HG03025 (cell line): ENCODE measurements at regions not wholly inside any gene's neighbourhood (a gene's known extent, or its start where the extent isn't known, plus 50 kb on each side); places are given as distances from the start of the nearest gene placed in this dataset.

ENCODE experiments used
- ATAC-seq: cut with Tn5 transposase; IDR thresholded peaks from one replicate; pipeline ENCODE4 v1.9.1; 2021; ENCODE audit warnings: mild to moderate bottlenecking, moderate library complexity; ENCODE audit not compliant: unreplicated experiment, low FRiP score

DNA sequence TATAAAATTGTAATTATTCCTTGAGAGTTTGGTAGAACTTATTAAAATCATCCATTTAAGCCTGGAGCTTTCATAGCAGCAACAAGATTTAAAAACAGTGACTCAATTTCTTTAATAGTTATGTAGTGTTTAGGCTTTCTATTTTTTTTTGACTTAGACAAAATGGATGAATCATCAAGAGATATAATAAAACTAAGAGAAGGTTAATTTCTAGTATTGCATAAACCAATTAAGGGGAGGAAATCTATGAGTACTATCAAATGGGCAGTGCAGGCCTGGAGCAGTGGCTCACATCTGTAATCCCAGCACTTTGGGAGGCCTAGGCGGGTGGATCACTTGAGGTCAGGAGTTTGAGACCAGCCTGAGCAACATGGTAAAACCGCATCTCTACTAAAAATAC is 416.3 kb upstream of the USP24 start:
- no peak for ATAC-seq

DNA sequence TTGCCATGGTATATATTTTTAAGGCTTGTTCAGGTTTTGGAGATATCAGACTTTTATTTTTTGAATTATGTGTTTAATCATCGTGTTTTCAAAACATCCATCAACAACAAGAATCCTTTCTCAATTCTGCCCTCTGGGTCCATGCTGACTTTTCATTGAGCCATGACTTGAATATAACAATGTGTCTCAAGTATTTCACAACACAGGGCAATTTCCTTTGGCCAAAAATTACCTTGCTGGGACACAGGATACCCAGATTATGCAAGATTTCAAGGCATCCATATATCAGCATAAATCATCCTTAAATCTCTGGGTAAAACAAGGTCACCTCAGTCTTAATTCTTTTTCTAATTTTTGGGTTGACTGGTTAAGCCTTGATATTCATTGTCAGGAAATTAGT is 411.2 kb upstream of the USP24 start:
- ATAC-seq: no peak

DNA sequence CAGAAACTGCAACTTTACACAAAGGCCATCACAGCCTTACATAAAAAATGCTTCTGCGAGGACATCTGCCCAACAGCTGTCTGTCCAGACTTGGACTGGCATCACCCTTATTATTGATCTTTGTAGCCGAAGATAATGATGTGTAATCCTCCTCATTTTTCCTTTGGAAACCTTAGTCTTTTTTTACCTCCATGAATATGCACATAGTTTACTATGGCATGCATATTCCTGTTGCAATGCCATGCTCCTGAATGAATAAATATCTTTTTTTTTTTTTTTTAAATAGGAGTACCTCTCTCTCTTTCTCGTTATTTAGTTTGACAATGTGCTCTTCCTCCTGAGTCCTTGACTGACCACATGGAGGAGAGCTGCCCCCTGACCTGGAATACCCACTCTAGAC is 409.6 kb upstream of the USP24 start:
- ATAC-seq: no peak

DNA sequence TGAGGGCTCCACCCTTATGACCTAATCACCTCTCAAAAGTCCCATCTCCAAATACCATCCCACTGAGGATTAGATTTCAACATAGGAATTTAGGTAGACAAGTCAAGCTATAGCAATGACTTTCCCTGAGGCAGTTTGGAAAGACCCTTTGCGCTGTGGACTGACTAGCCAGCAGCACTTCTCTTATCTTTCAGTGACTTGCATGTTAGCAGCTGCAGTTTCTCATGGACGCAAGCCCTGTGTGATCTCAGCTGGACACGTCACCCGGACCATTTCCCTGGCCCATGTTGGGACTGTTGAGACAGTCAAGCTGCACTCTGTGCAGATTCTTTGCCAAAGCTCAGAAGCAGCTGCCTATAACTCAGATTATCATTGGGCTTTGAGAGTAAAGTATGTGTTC is 408.1 kb upstream of the USP24 start:
- ATAC-seq: no peak

DNA sequence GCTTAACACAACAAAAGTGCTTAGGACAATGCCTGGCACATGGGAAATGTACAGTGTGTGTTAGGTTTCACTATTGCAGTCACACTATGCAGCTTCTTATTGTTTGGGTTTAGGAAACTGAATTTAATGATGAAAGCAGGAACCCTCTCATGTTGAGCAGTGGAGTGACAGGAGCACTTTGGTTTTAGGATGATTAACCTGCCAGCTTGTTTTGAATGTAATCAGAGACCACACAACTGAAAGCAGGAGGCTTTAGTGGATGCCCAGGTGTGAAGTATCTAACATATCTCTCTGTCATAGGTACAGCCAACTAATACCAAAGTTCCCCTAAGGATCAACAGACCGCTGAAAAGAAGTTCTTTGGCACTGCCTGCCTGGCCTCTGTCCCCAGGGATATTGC is 406.9 kb upstream of the USP24 start:
- no peak for ATAC-seq

DNA sequence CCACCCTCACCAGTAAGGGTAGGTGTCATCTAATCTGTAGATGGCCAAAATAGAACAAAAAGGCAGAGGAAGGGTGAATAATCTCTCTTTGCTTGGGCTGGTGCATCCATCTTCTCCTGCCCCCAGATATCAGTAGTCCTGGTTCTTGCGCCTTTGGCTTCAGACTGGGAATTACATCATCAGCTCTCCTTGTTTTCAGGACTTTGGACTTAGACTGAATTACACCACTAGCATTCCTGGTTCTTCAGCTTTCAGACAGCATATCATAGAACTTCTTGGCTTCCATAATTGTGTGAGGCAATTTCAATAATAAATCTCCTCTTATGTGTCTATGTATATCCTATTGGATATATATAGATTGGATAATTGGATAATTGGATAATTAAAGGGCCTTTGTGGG is 403.0 kb upstream of the USP24 start:
- ATAC-seq: no peak

DNA sequence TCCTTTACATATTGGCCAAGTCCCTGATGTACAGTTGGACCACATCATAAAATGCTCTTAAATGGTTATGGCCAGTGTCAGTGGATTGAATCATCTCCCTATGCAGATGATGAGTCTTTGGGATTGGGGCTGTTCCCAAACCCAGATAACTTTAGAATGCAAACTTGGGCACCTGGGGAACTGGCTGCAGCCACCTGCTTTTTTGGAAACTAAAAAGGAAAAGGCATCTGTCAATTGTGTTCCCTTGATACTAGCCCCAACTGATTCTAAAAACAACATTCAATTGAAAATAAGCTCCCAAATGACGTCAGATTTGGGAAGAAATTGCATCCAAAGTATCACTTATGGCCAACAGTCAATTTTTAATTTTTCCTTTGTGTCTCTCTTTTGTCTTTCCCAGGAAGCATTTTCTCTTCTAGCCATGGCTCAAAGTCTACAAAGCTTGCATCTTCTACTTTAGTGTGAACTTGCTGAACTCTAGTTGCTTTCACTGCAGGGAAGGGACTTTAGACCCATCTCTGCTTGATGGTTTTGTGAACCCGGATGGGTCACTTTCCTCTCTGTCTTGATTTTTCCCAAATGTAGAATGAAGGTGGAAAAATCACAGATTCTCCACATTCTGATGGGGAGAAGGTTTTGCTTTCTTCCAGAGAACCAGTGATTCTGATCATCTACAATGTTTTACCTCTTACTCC is 402.3 kb upstream of the USP24 start:
- no peak for ATAC-seq

DNA sequence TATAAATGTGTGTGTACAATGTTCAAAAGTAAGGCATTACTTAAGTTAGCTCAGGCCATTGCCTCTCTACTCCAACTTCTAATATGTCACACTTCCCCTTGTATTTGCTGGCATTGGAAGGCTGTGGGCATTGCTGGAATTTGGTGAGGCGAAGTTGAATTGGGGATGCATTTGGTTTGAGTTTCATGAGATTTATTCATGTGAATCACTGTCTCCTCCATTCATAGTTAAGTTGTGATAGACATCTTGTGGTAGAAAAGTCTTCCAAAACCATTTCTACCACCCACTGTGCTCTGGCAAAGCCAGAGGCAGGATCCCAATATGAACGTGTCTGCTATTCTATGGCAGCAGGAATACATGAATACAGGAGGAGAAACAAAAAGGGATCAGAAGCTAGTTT is 397.8 kb upstream of the USP24 start:
- ATAC-seq: no peak

DNA sequence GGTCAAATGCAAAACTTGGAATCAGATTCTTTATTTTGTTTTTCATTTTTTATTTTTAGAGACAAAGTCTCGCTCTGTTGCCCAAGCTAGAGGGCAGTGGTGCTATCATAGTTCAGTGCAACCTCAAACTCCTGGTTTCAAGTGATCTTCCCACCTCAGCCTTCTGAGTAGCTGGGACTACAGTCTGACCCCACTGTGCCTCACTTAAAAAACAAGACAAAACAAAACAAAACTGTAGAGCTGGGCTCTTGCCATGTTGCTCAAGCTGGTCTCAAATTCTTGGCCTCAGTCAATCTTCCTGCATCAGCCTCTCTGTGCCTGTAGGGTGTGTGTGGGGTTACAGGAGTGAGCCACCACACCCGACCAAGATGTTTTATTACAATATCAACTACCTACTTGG is 396.0 kb upstream of the USP24 start:
- ATAC-seq: no peak

DNA sequence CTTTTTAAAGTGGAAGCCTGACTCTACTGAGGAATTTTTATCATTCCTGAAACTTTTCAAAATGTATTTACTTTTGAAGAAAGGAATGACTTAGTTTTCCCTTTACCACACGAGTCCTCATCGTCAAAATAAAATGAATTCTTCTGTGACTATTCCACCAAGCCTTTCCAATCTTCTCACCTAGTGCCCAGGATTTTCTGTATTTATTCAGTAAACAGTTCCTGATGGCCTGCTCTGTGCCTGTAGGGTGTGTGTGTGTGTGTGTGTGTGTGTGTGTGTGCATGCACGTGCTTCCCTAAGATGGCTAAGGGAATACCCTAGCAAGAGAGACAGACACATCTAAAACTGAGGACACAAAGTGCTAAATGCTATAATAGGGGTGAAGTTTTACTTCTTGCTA is 395.0 kb upstream of the USP24 start:
- no peak for ATAC-seq

DNA sequence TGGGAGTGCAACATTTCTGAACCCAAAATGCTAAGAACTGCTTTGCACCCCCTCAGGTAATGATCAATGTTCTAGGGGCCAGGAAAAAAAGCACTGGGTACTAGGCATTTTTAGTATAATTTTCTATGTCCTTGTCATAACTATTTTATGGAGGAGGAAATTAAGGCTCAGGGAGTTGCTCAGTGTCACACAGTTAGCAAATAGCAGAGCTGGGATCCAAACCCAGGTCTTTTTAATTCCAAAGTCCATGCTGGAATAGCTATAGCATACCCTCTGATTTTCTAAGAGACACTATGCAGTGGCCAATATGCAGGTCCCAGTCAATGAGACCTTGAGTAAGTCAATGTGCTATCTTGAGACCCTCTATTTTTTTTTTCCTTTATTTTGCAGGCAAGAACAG is 394.5 kb upstream of the USP24 start:
- no peak for ATAC-seq

DNA sequence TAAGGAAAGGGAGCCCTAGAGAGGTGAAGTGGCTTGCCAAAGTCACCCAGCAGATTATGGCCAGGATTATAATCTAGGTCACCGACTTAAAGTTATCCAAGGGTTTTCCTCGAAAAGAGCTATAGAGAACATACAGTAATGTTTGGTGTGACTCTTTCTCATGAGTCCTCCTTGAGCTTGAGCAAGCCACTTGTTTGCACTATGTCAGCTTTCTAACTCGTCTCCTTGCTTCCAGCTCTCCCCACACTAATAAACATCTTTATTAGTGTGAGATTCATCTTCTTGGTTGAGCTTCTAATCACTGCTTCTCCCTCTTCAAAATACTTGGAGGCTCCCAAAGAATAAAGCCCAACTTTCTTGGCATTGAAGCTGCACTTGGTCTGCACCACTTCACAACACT is 390.0 kb upstream of the USP24 start:
- ATAC-seq: no peak

DNA sequence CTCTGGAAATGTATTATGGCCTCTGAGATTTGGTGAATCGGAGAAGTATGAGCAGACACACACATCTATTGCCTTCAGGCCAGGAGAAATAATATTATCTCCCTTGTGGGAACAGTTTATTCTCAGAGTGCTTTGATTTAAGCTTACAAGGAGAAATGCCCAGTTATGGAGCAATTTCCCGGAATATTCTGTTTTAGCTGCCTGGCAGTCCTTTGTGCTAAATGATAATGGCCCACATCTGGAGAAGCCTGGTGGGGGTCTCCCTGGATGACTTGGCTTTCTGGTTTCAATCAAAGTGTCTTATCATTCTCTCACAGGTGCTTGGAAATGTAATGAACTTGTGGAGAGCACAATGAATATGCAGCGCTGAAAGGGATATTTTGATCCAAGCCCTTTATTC is 389.6 kb upstream of the USP24 start:
- no peak for ATAC-seq

DNA sequence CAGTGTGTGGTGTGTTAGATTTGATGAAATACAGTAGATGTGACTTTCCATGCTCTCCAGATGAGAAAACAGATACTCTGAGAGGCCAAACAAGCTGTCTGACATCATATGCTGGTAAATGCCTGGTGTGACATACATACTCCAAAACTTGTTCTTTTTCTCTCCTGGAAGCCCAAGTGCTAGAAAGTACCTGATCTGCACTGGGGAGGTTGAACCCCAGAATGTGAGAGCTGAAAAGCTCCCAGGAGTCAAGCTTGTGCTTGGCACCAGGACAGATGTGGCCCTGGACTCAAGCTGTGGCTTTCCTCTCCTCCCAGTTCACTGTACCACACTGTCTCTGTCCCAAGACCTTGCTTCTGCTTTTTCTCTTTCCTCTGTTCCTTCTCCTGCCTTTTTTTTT is 389.0 kb upstream of the USP24 start:
- no peak for ATAC-seq

DNA sequence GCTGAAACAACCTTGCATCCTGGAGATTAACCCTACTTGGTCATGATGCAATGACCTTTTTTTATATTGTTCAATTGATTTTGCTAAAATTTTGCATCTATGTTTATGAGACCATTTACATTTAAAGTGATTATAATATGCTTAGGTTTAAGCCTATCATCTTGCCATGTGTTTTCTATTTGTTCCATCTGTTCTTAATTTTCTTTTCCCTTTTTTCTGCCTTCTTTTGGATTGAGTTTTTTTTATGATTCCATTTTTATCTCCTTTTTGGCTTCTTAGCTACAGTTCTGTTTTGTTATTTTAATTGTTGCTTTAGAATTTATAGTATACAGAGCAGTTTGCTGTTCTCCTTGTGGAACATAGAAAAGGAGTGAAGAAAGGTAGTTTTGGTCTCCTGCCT is 385.1 kb upstream of the USP24 start:
- ATAC-seq: no peak

DNA sequence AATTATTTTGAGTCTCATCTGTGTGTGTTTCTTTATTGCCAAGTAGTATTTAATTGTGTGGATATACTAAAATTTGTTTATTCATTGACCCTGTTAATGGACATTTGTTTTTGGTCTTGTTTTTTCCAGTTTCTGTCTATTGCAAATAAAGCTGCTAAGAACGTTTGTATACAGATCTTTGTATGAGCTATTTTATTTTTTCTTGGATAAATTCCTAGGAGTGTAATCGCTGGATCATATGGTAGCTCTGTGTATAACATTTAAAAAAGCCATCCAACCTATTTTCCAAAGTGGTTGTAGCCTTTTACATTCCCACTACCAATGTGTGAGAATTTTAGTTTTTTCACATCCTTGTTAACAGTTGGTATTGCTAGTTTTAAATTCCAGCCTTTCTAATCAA is 382.7 kb upstream of the USP24 start:
- ATAC-seq: no peak

DNA sequence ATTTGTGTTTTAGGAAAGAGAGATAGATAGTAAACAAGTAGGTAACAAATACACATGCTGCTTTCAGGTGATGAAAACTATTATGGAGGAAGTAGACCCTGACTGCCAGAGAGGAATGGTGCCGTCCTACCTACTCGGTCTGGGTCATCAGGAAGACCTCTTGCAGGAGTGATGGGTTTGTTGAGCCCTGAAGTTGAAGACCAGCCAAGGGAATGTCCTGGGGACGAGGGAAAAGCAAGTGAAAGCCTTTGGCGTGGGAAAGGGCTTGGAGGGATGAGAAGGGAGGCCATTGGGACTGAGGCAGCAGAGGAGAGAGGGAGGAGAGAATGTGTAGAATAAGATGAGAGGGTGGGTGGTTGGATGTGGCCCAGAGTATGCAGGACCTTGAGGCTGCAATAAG is 379.5 kb upstream of the USP24 start:
- ATAC-seq: no peak

DNA sequence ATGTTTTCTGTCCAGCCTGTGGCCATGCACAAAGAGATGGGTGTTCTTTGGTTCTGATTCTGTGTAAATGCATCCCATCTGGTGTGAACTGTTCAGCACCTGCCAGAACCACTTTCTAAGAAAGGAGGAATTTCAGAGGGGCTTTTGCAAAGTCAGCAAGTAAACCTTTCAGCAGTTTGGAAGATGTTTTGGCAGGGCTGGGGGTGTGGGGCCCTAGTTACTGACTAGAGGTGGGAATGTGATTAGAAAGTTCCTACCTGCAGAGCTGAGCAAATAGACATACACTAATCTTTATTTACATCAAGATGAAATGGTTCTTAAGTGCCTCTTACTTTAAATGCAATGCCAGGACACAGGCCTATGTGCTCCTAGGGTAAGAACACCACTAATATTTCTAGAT is 378.1 kb upstream of the USP24 start:
- no peak for ATAC-seq

DNA sequence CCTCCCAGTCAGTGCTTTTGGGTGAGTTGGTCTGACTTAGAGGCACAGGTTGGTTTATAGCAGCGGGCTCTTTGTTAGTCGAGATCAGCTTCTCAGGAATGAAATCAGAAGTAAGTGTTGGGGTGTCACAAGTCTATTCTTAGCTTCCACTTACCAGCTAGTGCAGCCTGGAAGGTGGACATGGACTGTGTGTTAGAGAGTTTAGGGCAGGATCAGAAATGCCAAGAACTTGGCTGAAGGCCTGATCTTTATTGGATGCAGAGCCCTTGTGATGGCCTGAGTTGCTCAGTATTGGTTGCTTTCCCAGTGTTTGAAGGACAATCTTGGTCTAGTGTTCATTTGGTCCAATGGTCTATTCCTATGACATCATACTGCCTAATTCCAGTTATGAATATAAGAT is 377.0 kb upstream of the USP24 start:
- no peak for ATAC-seq

DNA sequence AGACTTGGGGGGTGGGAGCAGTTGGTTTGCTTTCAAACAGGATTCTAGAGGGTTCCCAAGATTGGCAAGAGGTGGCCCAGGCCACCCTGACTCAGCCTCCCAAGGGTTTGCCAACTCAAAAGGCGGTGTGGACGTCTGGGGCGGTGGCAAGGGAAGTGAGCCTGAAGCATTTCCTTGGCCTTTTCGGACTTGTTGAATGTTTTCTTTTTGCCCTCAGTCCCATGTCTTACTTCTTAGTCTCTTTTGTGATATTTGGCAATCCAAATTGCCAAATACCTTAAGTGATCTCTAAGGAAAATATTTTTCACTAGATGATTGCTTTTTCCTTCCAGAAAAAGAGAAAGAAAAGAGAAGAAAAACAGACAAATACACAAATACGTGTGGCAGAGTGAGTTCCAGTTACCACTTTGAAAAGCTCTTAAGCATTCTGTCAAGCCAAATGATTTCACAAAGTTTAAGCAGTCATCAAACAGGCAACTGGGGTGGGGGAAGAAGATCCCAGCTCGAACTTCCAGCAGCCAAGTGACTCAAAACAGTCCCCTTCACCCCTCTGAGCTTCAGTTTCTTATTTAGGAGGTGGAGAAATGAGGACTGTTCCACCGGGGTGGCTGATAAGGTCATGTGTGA is 374.6 kb upstream of the USP24 start:
- ATAC-seq: no peak

DNA sequence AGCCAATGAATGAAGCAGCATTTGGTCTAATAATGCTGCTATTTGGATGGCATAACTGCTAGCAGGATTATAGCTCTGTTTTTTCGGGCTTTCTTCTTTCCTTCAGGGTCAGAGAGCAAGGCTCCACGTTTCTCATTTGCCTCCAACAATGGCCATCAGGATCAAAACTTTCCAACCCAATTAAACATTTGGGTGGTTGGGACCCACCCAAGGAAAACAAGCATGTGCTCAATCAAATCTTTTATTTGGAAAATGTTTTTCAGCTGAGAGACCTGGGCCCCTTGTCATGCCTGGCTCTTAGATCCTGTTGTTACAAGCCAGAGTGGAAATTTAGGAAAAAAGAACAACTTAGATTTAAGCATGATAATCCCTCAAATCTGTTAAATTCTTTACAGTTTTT is 373.1 kb upstream of the USP24 start:
- no peak for ATAC-seq

DNA sequence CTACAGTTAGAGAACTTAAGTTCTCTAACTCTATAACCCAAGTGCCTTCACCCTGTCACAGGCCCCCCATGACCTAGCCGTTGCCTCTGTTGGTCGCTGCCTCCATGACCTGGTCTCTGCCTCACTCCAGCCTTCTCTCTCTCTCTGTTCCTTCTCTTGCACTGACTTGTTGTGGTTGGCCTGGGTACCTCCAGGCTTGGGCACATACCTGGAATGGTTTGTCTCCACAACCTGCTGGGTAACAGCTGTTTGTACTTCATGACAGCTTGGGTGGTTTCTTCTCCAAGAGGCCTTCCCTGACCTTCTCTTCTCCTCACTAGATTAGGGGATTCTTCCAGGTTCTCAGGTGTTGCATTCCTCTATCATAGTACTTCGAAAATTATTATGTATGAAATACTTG is 371.6 kb upstream of the USP24 start:
- ATAC-seq: no peak

DNA sequence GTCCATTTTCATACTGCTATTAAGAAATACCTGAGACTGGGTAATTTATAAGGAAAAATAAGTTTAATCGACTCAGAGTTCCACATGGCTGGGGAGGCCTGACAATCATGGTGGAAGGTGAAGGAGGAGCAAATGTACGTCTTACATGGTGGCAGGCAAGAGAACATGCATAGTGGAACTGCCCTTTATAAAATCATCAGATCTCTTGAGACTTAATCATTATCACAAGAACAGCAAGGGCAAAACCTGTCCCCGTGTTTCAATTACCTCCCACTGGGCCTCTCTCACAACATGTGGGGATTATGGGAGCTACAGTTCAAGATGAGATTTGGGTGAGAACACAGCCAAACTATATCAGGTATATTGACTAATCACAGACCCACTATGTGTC is 370.2 kb upstream of the USP24 start:
- ATAC-seq: no peak
